ENCODE measurements at regions not wholly inside any gene's neighbourhood (a gene's known extent, or its start where the extent isn't known, plus 50 kb on each side); places are given as distances from the start of the nearest gene placed in this dataset.

- Histone ChIP-seq H3K27ac (no peak overlapping the region), H3K4me3 (no peak overlapping the region), H3K36me3 (no peaks in the 10 kb centered on the region), H3K9me3 (no peaks in the 10 kb centered on the region), H3K27me3 (no peaks in the 10 kb centered on the region), H3K4me1 (no peaks in the 10 kb centered on the region)
- TF ChIP-seq POLR2A (IDR thresholded peaks at IDR 0.05) = no peak
- TF ChIP-seq, protein P1, sequence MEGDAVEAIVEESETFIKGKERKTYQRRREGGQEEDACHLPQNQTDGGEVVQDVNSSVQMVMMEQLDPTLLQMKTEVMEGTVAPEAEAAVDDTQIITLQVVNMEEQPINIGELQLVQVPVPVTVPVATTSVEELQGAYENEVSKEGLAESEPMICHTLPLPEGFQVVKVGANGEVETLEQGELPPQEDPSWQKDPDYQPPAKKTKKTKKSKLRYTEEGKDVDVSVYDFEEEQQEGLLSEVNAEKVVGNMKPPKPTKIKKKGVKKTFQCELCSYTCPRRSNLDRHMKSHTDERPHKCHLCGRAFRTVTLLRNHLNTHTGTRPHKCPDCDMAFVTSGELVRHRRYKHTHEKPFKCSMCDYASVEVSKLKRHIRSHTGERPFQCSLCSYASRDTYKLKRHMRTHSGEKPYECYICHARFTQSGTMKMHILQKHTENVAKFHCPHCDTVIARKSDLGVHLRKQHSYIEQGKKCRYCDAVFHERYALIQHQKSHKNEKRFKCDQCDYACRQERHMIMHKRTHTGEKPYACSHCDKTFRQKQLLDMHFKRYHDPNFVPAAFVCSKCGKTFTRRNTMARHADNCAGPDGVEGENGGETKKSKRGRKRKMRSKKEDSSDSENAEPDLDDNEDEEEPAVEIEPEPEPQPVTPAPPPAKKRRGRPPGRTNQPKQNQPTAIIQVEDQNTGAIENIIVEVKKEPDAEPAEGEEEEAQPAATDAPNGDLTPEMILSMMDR (IDR thresholded peaks at IDR 0.05) = no peak
- DNase-seq = no peak
Observed at GRCh38 chr2:237167038-237167437, 81.3 kb downstream of the COPS8 start.

DNA sequence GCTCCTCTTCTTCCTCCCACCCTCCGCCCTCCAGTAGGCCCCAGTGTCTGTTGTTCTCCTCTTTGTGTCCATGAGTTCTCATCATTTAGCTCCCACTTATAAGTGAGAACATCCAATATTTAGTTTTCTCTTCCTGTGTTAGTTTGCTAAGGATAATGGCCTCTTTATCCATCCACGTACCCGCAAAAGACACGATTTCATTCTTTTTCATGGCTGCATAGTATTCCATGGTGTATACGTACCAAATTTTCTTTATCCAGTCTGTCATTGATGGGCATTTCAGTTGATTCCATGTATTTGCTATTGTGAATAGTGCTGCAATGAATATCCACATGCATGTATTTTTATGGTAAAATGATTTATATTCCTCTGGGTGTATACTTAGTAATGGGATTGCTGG, 82.2 kb downstream of the COPS8 start:
- H3K9me3 ChIP-seq = no peaks in the 10 kb centered on the region
- no peaks in the 10 kb centered on the region for H3K4me1 ChIP-seq
- no peak overlapping the region for H3K4me3 ChIP-seq
- H3K27ac ChIP-seq = no peak overlapping the region
- no peaks in the 10 kb centered on the region for H3K36me3 ChIP-seq
- TF ChIP-seq, protein P1 (IDR thresholded peaks at IDR 0.05) = no peak
- TF ChIP-seq POLR2A (IDR thresholded peaks at IDR 0.05) = no peak
- H3K27me3 ChIP-seq = no peaks in the 10 kb centered on the region
- DNase-seq = no peak

DNA sequence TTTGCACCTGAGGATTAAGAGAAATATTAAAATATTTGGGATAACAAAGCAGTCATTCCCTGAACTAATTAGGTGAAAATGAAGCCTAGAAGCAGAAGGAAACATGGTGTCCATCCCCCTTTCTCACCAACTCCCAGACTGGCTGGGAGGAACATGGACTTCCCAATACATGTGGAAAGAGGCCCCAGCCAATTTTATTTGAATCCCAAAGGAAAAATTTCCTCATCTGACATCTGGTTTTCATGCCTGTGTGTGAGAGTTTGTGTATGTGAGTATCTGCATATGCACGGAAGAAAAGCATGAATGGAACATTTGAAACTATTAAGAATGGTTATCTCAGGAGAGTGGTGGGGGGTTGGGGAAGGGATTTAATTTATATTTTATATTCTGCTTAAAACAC, 84.3 kb downstream of the COPS8 start:
- no peak for TF ChIP-seq POLR2A (IDR thresholded peaks at IDR 0.05)
- TF ChIP-seq, protein P1 (IDR thresholded peaks at IDR 0.05) = no peak
- H3K9me3 ChIP-seq = no peaks in the 10 kb centered on the region
- H3K4me1 ChIP-seq = no peaks in the 10 kb centered on the region
- H3K27me3 ChIP-seq = no peaks in the 10 kb centered on the region
- H3K4me3 ChIP-seq = no peak overlapping the region
- no peak overlapping the region for H3K27ac ChIP-seq
- no peak for DNase-seq
- H3K36me3 ChIP-seq = no peaks in the 10 kb centered on the region

GRCh38 chr2:237171396-237171795, 85.7 kb downstream of the COPS8 start:
- H3K27me3 ChIP-seq = no peaks in the 10 kb centered on the region
- peak overlapping the region in 3 of 4 donors; percentile 49 to 68 (median 51) for H3K27ac ChIP-seq
- no peaks in the 10 kb centered on the region for H3K36me3 ChIP-seq
- TF ChIP-seq, protein P1 (IDR thresholded peaks at IDR 0.05) = peak in 1 of 6 experiments; percentile 17
- no peak for TF ChIP-seq POLR2A (IDR thresholded peaks at IDR 0.05)
- no peak overlapping the region for H3K4me3 ChIP-seq
- DNase-seq = no peak
- no peaks in the 10 kb centered on the region for H3K9me3 ChIP-seq
- H3K4me1 ChIP-seq = no peaks in the 10 kb centered on the region

DNA sequence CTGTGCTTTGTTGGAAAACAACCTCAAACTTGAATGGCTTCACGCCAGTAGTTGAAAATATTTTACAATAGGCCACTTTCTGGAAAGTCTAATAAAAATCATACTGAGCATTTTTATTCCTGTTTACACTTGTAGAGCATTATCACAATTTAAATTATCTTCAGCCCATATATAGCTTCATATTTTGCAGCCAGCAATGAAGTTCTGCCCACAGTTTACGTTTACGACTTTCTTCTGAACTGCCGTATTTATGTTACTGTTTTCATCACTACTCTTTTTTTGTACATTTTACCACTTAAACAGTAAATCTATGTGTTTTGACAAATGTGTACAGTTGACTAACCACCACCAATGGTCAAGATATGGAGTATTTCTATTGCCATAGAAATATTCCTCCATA, 86.2 kb downstream of the COPS8 start:
- Histone ChIP-seq H3K36me3 (no peaks in the 10 kb centered on the region), H3K9me3 (no peaks in the 10 kb centered on the region), H3K4me3 (no peak overlapping the region), H3K4me1 (no peaks in the 10 kb centered on the region), H3K27ac (peak overlapping the region in 2 of 4 donors; percentile 28 to 68), H3K27me3 (no peaks in the 10 kb centered on the region)
- TF ChIP-seq, protein P1 (IDR thresholded peaks at IDR 0.05) = no peak
- no peak for TF ChIP-seq POLR2A (IDR thresholded peaks at IDR 0.05)
- DNase-seq = no peak

GRCh38 chr2:237177052-237177451, 91.4 kb downstream of the COPS8 start:
- no peak for TF ChIP-seq POLR2A (IDR thresholded peaks at IDR 0.05)
- TF ChIP-seq, protein P1 (IDR thresholded peaks at IDR 0.05) = no peak
- no peak for DNase-seq
- Histone ChIP-seq H3K4me1 (no peaks in the 10 kb centered on the region), H3K27ac (no peak overlapping the region), H3K36me3 (no peaks in the 10 kb centered on the region), H3K9me3 (no peaks in the 10 kb centered on the region), H3K4me3 (no peak overlapping the region), H3K27me3 (no peaks in the 10 kb centered on the region)

Data from Peyer's patch (tissue), 4 donors.